SJSA1 (cell line): ENCODE measurements at regions not wholly inside any gene's neighbourhood (a gene's known extent, or its start where the extent isn't known, plus 50 kb on each side); places are given as distances from the start of the nearest gene placed in this dataset.

Experiments used
- DNase-seq, 2 experiments: peaks; one replicate each; pipeline ENCODE4 v3.0.0-alpha.2; 2015 to 2020; ENCODE audit warnings: low spot score in 2 of 2, low read depth in 1 of 2
- H3K27ac ChIP-seq: fragments of 250-450 bp; sonication (Bioruptor Pico); 2 replicates; pipeline ENCODE4 v1.5.1; 2020; ENCODE audit warnings: mild to moderate bottlenecking, moderate library complexity
- H3K27me3 ChIP-seq: fragments of 250-450 bp; sonication (Bioruptor Pico); replicated peaks from 2 replicates; pipeline ENCODE4 v1.5.1; 2020; ENCODE audit warnings: mild to moderate bottlenecking, moderate library complexity
- H3K36me3 ChIP-seq: fragments of 250-450 bp; sonication (Bioruptor Pico); 2 replicates; pipeline ENCODE4 v1.5.1; 2020; ENCODE audit warnings: mild to moderate bottlenecking
- H3K4me1 ChIP-seq: fragments of 250-450 bp; sonication (Bioruptor Pico); replicated peaks from 2 replicates; pipeline ENCODE4 v1.6.1; 2021; ENCODE audit warnings: mild to moderate bottlenecking
- H3K4me3 ChIP-seq: fragments of 250-450 bp; sonication (Bioruptor Pico); 2 replicates; pipeline ENCODE4 v1.5.1; 2020; ENCODE audit warnings: mild to moderate bottlenecking
- H3K9me3 ChIP-seq: fragments of 250-450 bp; sonication (Bioruptor Pico); replicated peaks from 2 replicates; pipeline ENCODE4 v1.5.1; 2020; ENCODE audit warnings: mild to moderate bottlenecking

GRCh38 chr12:124517260-124518050, 50.0 kb downstream of the NCOR2 start:
- Histone ChIP-seq H3K4me1 (peaks cover 71% of the 10 kb centered on the region), H3K36me3 (peaks cover 37% of the 10 kb centered on the region), H3K27me3 (no peaks in the 10 kb centered on the region), H3K9me3 (no peaks in the 10 kb centered on the region), H3K27ac (peak overlapping the region; percentile 65; the same call in 1 of the 2 replicates), H3K4me3 (peak overlapping the region; percentile 5)
- DNase-seq, result peak; percentile 48 to 61

- H3K36me3 ChIP-seq, result peaks cover 38% of the 10 kb centered on the region
- no peaks in the 10 kb centered on the region for H3K27me3 ChIP-seq
- peaks cover 77% of the 10 kb centered on the region for H3K4me1 ChIP-seq
- H3K27ac ChIP-seq, result no peak overlapping the region
- H3K9me3 ChIP-seq, result no peaks in the 10 kb centered on the region
- no peak for DNase-seq
- H3K4me3 ChIP-seq, result no peak overlapping the region
Observed at GRCh38 chr12:124516850-124517249, 50.6 kb downstream of the NCOR2 start.

GRCh38 chr12:124515981-124516380, 51.4 kb downstream of the NCOR2 start:
- Histone ChIP-seq H3K4me1 (peaks cover 82% of the 10 kb centered on the region), H3K27me3 (no peaks in the 10 kb centered on the region), H3K36me3 (peaks cover 38% of the 10 kb centered on the region), H3K27ac (no peak overlapping the region), H3K4me3 (no peak overlapping the region), H3K9me3 (no peaks in the 10 kb centered on the region)
- no peak for DNase-seq

DNA sequence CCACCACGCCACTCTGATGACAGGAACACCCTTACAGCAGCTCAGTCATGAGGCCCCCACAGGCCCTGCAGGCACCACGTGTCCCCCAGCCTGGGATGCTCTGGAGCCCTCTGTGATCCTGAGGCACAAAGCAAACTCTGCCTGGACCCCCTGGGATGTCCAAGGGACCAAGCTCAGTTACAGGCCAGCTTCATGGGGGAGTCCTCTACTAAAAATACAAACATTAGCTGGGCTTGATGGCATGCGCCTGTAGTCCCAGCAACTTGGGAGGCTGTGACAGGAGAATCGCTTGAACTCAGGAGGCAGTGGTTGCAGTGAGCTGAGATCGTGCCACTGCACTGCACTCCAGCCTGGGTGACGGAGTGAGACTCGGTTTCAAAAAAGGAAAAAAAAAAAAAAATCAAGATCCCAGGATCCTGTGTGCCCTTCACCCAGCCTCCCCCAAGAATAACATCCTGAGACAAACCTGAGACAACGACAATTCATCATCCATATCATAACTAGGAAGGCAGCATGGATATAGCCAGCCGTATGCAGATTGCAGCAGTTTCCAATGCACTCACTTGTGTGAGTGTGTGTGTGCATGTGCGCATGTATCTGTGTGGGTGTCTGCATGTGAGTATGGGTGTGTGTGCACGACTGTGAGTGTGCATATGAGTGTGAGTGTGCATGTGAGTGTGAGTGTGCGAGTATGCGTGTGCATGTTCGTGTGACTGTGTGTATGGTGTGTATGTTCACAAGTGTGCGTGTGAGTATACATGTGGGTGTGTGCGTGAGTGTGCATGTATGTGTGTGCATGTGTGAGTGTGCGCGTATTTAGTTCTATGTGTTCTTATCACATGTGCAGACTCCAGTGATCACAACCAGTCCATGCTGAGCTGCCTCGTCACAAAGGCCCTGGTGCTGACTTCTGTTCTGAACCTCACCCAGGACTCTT, 52.1 kb downstream of the NCOR2 start:
- H3K4me1 ChIP-seq, result peaks cover 77% of the 10 kb centered on the region
- DNase-seq, result no peak
- no peaks in the 10 kb centered on the region for H3K9me3 ChIP-seq
- no peak overlapping the region for H3K4me3 ChIP-seq
- peaks cover 44% of the 10 kb centered on the region for H3K36me3 ChIP-seq
- H3K27ac ChIP-seq, result no peak overlapping the region
- no peaks in the 10 kb centered on the region for H3K27me3 ChIP-seq

DNA sequence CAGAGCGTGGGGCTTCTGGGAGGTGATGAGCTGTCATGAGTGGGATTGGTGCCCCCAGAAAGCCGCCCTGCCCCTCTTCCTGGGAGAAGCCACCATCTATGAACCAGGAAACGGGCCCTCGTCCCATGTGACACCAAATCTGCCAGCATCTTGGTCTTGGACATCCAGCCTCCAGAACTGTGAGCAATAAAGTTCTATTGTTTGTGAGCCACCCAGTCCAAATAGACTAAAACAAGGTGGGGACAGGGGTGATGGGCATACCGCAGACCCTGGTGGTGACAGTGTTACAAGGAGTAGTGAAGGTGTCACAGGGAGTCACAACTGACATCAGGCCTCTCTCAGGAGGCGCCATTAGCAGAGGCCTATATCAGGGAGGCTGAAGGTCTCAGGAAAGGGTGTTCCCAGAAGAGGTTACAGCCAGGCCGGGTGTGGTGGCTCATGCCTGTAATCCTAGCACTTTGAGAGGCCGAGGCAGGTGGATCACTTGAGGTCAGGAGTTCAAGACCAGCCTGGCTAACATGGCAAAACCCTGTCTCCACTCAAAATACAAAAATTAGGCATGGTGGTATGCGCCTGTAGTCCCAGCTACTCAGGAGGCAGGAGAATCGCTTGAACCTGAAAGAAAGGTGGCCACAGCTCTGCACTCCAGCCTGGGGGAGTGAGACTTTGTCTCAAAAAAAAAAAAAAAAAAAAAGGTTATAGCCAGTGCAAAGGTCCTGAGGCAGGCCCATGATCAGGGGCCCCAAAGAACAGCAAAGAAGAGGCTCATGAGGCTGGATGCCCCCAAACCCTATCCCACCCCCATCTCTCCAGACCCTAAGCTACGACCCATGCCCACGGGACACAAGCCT, 53.0 kb downstream of the NCOR2 start:
- peaks cover 40% of the 10 kb centered on the region for H3K36me3 ChIP-seq
- H3K27me3 ChIP-seq, result no peaks in the 10 kb centered on the region
- no peaks in the 10 kb centered on the region for H3K9me3 ChIP-seq
- no peak for DNase-seq
- no peak overlapping the region; the same call in 1 of the 2 replicates for H3K27ac ChIP-seq
- peaks cover 75% of the 10 kb centered on the region for H3K4me1 ChIP-seq
- no peak overlapping the region for H3K4me3 ChIP-seq

GRCh38 chr12:124513297-124513867, 54.0 kb downstream of the NCOR2 start:
- no peak for DNase-seq
- Histone ChIP-seq H3K4me3 (no peak overlapping the region), H3K27ac (peak overlapping the region; percentile 83), H3K9me3 (no peaks in the 10 kb centered on the region), H3K36me3 (peaks cover 42% of the 10 kb centered on the region), H3K4me1 (peaks cover 74% of the 10 kb centered on the region), H3K27me3 (no peaks in the 10 kb centered on the region)

- Histone ChIP-seq H3K27me3 (no peaks in the 10 kb centered on the region), H3K4me1 (peaks cover 68% of the 10 kb centered on the region), H3K27ac (peak overlapping the region; percentile 83), H3K36me3 (peaks cover 43% of the 10 kb centered on the region), H3K9me3 (no peaks in the 10 kb centered on the region), H3K4me3 (no peak overlapping the region)
- peak; percentile 97 to 98 for DNase-seq
Observed at GRCh38 chr12:124512667-124513296, 54.6 kb downstream of the NCOR2 start.

DNA sequence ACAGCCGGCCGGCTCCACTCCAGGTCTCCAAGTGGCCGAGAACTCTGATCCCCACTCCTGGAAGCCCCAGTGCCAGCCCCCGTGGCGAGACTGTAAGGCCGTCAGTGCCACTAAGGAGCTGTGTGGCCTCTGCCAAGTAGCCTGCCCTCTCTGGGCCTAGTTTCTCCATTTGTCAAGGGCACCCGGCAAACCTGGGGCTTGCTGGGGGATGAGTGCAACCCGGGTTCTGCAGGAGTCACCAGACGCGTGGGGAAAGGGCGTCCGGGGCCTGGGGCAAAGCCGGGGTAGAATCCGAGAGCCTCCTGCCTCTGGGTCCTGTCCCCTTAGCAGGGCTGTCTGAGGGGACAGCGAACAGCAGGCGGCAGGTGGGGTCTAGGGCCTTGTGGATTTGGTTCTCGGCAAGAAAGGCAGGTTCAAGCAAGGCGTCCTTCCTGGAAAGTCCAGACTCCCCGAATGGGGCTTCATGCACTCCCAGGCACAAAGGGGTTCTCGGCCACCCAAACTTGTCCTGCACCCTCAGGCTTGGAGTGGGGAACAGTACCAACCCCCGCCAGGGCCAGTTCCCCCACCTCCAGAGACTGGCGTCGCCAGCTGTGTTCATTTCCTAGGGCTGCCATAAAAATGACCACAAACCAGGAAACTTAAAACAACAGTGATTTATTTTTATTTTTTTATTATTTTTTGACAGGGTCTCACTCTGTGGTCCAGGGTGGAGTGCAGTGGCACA, 56.0 kb downstream of the NCOR2 start:
- H3K27me3 ChIP-seq, result no peaks in the 10 kb centered on the region
- peaks cover 54% of the 10 kb centered on the region for H3K4me1 ChIP-seq
- no peak overlapping the region for H3K27ac ChIP-seq
- no peaks in the 10 kb centered on the region for H3K9me3 ChIP-seq
- DNase-seq, result no peak
- H3K4me3 ChIP-seq, result no peak overlapping the region
- peaks cover 51% of the 10 kb centered on the region for H3K36me3 ChIP-seq

DNA sequence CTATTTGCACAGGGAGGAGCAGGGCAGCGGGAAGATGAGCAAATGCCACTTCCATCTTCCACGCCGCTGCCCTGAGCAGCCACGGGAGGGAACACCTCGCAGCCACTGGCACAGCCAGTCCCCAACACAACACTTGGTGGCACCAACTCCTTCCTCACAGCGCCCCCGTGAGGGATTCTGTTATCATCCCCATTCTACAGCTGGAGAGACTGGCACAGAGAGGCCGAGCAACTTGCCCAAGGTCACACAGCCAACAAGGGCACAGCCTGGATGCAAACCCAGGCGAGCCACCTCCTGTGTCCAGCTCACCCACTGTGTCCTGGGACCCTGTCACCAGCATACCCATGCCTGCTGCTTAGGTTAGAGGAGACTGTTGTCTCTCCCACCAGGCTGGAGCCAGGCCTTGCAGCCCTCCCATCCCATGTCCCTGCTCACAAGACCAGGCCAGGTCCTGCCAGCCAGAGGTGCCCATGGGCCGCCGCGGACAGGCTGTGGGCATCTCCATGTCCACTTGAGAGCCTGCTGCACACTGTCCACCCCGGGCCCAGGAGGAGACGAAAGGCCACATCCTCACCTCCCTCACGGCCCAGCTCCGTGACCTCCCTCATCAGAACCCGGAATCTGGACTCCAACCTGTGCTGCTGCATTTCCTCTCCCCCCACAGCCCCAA, 57.0 kb downstream of the NCOR2 start:
- no peaks in the 10 kb centered on the region for H3K9me3 ChIP-seq
- no peaks in the 10 kb centered on the region for H3K27me3 ChIP-seq
- peaks cover 50% of the 10 kb centered on the region for H3K4me1 ChIP-seq
- H3K4me3 ChIP-seq, result no peak overlapping the region
- H3K27ac ChIP-seq, result no peak overlapping the region
- H3K36me3 ChIP-seq, result peaks cover 45% of the 10 kb centered on the region
- no peak for DNase-seq

GRCh38 chr12:124509676-124510300, 57.6 kb downstream of the NCOR2 start:
- Histone ChIP-seq H3K4me1 (peaks cover 50% of the 10 kb centered on the region), H3K27ac (no peak overlapping the region), H3K36me3 (peaks cover 44% of the 10 kb centered on the region), H3K4me3 (no peak overlapping the region), H3K27me3 (no peaks in the 10 kb centered on the region), H3K9me3 (no peaks in the 10 kb centered on the region)
- DNase-seq, result no peak

GRCh38 chr12:124509300-124509675, 58.1 kb downstream of the NCOR2 start:
- DNase-seq, result no peak
- H3K4me1 ChIP-seq, result peaks cover 51% of the 10 kb centered on the region
- H3K4me3 ChIP-seq, result no peak overlapping the region
- no peak overlapping the region for H3K27ac ChIP-seq
- H3K9me3 ChIP-seq, result no peaks in the 10 kb centered on the region
- H3K36me3 ChIP-seq, result peaks cover 42% of the 10 kb centered on the region
- H3K27me3 ChIP-seq, result no peaks in the 10 kb centered on the region
